GM03348 (cell line): ENCODE measurements at regions not wholly inside any gene's neighbourhood (a gene's known extent, or its start where the extent isn't known, plus 50 kb on each side); places are given as distances from the start of the nearest gene placed in this dataset.
"Not testable (repeated sequence)": the region's sequence is repeated elsewhere in the genome, so short reads cannot be mapped to it uniquely, and the experiment has no call there.

Source experiments
- DNase-seq: peaks from one replicate; pipeline ENCODE4 v3.0.0; 2012; ENCODE audit warnings: low spot score

GRCh38 chr22:49525801-49526535 is 301.7 kb downstream of the BRD1 start:
- no peak for DNase-seq

DNA sequence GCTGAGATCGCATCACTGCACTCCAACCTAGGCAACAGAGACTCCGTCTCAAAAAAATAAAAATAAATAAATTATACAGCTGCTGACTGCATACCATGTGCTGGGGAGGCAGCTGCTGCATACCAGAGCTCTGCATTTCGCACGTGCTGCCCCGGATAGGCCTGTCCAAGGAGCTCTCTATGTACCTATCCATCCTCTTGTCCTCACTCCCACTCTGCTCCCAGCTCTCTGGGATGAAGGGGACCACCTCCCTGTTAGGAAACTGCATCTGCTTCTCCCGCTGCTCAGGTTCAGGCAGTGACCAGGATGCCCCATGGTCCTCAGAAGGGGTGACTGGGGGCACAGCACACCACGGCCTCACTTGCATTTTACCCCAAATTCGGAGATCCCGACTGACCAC is 302.3 kb downstream of the BRD1 start:
- DNase-seq, result no peak

GRCh38 chr22:49524362-49524761 is 303.3 kb downstream of the BRD1 start:
- DNase-seq, result no peak

- DNase-seq, result no peak
These were observed 304.2 kb downstream of the BRD1 start for GRCh38 chr22:49523374-49524008.

GRCh38 chr22:49522582-49523373 is 304.9 kb downstream of the BRD1 start:
- no peak for DNase-seq

DNA sequence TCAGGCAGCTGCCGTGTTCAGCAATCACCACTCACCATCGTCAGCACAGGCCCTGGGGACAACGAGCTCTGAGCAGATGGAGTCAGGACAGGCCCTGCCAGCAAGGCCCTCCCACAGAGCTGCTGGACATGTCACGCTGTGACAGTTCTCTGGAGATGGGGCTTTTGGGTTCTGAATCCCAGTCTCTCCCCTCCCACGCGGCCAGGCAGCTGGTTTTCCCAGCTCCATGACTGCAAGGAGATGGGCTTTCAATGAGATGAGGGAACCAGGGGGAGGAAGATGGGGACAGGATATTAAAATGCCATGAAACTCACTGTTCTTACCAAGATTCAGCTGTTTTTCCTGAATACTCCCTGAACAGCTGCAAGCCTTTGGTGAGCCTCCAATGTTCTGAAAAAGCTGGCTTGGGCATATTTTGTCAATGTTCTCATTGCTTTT is 305.9 kb downstream of the BRD1 start:
- DNase-seq, result no peak

GRCh38 chr22:49519117-49519737 is 308.4 kb downstream of the BRD1 start:
- DNase-seq, result no peak

- DNase-seq, result no peak
These were observed 309.2 kb downstream of the BRD1 start for GRCh38 chr22:49518436-49518970.

GRCh38 chr22:49517667-49518185 is 309.9 kb downstream of the BRD1 start:
- no peak for DNase-seq

DNA sequence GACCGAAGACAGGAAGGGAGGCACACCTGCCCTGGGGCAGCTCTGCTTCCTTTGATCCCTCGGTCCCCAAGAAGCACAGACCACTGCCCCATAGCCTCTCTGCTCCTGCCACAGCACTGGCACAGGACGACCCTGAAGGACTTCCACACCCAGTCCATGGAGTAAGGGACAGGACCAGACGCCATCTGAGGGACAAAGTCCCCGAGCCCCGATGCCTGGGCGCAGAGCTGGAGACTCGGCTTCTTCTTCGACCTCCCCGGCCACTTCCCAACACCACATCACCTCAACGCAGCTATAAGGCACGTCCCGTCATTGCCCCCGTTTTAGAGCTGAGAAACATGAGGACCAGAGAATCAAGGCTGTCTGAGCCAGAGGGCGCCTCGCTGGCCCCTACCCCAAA is 310.5 kb downstream of the BRD1 start:
- DNase-seq, result no peak

DNA sequence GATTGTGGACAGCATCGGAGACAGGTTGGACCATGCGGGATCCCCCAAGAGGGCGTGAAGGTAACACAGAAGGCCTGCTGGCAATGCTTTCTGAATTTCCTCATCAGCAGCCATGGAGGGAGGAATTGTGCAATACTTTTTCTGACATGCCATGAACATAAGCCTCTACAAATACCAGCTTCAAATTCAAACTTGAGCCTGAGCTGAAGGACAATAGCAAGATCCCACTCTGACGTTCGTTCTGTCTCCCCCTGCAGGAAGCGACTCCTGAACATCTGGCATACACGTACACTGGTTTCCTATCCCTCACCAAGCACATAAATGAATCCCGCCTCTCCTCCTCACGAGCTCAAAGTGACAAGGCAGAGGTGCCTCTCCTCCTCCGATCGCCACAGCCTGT is 312.2 kb downstream of the BRD1 start:
- no peak for DNase-seq

- DNase-seq, result no peak
These were observed 313.0 kb downstream of the BRD1 start for GRCh38 chr22:49514641-49515040.

GRCh38 chr22:49514211-49514610 is 313.5 kb downstream of the BRD1 start:
- no peak for DNase-seq

DNA sequence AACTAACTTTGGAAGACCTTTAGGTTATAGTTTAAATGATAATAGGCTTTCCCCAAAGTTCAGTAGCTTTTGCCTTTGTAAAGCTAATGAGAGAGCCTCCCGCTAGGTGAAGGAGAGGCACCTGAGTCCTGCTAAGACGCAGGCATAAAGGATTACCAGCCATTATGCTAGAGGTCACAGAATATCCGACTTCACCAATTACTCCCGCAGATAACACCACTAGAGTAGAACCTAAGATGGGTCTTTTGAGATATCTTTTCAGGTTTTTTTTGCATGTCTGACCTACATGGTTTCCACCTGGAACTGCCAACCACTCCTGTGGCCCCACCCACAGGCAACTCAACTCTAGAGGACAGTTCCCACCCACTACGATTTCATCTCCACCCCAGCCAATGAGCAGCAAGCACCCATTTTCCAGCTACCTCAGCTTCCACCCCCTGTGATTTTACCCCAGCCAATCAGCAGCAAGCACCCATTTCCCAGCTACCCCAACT is 314.3 kb downstream of the BRD1 start:
- no peak for DNase-seq

- DNase-seq, result no peak
These were observed 315.0 kb downstream of the BRD1 start for GRCh38 chr22:49512487-49513165.

DNA sequence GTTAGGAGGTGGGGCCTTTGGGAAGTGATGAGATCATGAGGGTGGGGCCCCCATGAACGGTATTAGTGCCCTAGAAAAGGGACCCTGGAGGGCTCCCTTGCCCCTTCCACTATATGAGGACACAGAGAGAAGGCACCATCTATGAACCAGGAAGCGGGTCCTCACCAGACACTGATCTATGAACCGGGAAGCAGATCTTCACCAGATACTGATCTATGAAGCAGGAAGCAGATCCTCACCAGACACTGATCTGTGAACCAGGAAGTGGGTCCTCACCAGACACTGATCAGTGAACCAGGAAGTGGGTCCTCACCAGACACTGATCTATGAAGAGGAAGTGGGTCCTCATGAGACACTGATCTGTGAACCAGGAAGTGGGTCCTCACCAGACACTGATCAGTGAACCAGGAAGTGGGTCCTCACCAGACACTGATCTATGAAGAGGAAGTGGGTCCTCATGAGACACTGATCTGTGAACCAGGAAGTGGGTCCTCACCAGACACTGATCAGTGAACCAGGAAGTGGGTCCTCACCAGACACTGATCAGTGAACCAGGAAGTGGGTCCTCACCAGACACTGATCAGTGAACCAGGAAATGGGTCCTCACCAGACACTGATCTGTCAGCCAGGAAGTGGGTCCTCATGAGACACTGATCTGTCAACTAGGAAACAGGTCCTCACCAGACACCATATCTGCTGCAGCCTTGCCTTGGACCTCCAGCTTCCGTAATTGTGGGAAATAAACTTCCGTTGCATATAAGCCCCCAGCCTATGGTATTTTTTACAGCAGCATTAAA is 316.1 kb downstream of the BRD1 start:
- DNase-seq, result not testable (repeated sequence)

DNA sequence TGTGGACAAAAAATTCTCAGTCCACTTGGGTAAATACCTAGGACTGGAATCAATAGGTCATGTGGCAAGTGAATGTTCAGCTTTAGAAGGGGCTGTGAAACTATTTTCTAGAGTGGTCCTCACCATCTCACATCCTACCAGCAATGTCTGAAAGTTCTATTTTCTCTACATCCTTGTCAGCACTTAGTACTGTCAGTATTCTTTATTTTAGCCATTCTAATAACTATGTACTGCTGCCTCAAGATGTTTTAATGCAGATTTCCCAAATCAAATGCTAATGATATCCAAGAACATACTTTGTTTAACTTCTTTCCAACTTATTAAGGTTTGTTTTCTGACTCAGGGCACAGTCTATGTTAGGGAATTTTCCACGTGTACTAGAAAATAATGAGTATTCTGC is 317.0 kb downstream of the BRD1 start:
- no peak for DNase-seq

DNA sequence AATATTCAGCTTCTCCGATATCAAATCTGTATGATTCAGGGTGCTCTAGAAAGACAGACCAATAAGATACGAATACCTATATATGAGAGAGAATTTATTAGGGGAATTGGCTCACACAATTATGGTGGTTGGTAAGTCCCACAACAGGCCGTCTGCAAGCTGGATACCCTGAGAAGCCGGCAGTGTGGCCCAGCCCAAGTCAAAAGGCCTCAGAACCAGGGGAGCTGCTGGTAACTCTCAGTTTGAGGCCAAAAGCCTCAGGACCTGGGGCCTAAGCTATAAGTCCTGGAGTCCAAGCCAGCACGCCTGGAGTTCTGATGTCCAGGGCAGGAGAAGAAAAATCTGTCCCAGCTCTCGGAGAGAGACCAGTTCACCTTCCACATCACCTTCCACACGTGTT is 318.7 kb downstream of the BRD1 start:
- no peak for DNase-seq

DNA sequence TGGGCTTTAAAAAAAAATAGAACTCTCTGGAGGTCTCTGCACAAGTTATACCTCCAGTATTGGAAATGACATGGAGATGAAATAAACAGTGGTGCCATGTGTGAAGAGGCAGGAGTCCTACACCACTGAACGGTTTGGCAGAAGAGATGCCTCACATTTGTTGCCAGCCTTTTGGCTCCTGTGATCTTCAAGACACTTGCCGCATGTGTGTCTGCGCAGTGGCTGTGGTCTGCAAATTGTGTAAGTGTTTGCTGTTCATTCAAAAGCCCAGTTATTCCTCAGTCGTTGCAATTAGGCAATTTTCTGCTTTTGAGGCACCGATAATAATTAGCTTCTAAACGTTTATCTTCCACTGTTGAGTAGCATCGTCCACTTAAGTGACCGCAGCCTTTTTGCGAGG is 319.1 kb downstream of the BRD1 start:
- DNase-seq, result no peak

GRCh38 chr22:49507607-49508292 is 319.9 kb downstream of the BRD1 start:
- DNase-seq, result no peak
